ENCODE measurements at regions not wholly inside any gene's neighbourhood (a gene's known extent, or its start where the extent isn't known, plus 50 kb on each side); places are given as distances from the start of the nearest gene placed in this dataset.
A peak's percentile ranks its signal among the peaks of the same experiment; 100 is the strongest.

DNA sequence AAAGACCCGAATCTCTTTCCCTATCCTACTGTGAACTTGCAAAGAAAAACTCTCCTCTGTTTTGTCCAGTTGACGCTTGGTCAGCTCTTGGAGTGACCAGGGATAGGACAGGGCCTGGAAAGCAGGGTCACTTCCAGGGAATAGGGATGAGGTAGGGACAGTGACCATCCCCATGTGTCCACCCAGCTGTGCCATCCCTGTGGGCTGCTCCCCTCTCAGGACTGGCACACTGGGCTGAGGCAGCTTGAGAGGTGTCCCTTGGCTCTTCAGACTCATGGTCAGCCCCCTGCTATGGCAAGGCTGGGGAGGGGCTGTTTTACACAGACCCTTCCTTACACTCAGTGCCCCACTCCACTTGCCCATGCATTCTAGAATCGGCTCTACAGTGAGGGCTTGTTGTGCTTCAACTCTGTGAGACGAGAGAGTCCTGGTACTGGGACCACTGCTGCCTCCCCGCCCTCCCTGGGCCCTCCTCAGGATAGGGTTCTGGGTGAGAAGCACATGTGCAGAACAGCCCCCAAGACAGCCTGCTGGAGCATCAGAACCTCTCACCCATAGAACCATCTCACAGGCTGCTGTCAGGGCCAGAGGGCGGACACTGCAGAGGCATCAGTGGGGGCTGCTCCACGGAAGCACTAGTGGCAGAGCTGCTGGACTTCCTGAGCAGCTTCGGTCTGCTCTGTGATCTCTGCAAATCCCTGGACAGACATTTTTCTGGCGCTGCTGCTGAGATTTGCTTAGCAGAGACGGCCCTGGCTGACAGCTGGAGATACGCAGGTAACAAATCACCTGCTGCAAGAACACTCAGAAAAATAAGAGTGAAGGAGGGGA is 202.8 kb upstream of the CXCL12 start:
- Histone ChIP-seq H3K4me3 (no peak overlapping the region), H3K9ac (ENCODE audit: insufficient read depth in 1 of 2, low read length in 2 of 2) (no peak overlapping the region), H3K27me3 (ENCODE audit: control insufficient read depth in 3 of 3, insufficient read depth in 3 of 3, low read length in 2 of 3) (no peaks in the 10 kb centered on the region), H3K4me1 (ENCODE audit: control insufficient read depth in 5 of 5, insufficient read depth in 5 of 5, low read length in 5 of 5) (peaks cover 0 to 26% (median 0%) of the 10 kb centered on the region in 5 donors), H3K9me3 (ENCODE audit: control insufficient read depth in 4 of 4, insufficient read depth in 3 of 4, low read length in 3 of 4) (no peaks in the 10 kb centered on the region), H3K27ac (ENCODE audit: low read depth in 1 of 2, low read length in 1 of 2) (no peak overlapping the region), H3K36me3 (ENCODE audit: control insufficient read depth in 4 of 4, insufficient read depth in 4 of 4, low read length in 4 of 4) (no peaks in the 10 kb centered on the region)
- 64 to 82% methylated on average over 11 of the region's 11 CpGs for WGBS, 2 donors
- TF ChIP-seq, protein P1, sequence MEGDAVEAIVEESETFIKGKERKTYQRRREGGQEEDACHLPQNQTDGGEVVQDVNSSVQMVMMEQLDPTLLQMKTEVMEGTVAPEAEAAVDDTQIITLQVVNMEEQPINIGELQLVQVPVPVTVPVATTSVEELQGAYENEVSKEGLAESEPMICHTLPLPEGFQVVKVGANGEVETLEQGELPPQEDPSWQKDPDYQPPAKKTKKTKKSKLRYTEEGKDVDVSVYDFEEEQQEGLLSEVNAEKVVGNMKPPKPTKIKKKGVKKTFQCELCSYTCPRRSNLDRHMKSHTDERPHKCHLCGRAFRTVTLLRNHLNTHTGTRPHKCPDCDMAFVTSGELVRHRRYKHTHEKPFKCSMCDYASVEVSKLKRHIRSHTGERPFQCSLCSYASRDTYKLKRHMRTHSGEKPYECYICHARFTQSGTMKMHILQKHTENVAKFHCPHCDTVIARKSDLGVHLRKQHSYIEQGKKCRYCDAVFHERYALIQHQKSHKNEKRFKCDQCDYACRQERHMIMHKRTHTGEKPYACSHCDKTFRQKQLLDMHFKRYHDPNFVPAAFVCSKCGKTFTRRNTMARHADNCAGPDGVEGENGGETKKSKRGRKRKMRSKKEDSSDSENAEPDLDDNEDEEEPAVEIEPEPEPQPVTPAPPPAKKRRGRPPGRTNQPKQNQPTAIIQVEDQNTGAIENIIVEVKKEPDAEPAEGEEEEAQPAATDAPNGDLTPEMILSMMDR (IDR thresholded peaks at IDR 0.05; ENCODE audit: control extremely low read depth, extremely low read depth) = no peak
- no peak for ATAC-seq (ENCODE audit: insufficient read depth, low FRiP score)
- DNase-seq = peak in 1 of 3 donors; percentile 11

DNA sequence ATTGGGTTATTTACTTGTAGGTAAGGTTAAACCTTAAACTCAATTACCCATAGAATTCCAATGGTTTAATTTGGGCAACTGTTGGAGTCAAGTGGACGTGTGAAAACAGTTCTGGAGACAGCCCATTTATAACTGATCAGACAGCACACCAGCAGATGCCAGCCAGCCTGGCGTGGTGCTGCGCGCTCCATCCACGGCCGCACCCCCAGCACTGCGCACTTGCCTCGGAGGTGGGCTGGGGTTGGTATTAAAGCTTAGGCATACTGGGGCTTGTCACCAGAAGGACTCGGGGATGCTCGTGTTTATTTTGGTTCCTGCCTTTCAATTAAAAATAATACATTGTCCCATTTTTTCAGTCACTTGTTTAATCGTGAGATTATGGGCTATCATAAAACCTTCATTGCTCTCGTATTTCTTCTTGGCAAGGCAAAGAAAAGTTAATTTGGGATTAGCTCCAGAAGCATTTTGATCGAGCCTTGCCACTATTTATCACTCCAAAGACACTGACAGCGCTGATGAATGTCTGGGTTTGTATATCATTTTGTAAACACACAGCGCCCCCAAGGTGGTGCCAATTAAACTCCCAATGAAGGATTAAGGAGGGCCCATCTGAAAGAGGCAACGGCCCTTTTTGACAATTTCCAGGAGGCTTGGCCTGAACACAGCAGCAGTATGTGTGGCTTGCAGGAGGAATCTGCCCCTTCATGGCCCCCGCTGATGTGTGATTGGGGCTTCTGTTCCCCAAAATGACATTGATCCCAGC is 204.5 kb upstream of the CXCL12 start:
- no peaks in the 10 kb centered on the region for H3K36me3 ChIP-seq (ENCODE audit: control insufficient read depth in 4 of 4, insufficient read depth in 4 of 4, low read length in 4 of 4)
- no peak for ATAC-seq (ENCODE audit: insufficient read depth, low FRiP score)
- TF ChIP-seq, protein P1 (IDR thresholded peaks at IDR 0.05; ENCODE audit: control extremely low read depth, extremely low read depth) = no peak

DNA sequence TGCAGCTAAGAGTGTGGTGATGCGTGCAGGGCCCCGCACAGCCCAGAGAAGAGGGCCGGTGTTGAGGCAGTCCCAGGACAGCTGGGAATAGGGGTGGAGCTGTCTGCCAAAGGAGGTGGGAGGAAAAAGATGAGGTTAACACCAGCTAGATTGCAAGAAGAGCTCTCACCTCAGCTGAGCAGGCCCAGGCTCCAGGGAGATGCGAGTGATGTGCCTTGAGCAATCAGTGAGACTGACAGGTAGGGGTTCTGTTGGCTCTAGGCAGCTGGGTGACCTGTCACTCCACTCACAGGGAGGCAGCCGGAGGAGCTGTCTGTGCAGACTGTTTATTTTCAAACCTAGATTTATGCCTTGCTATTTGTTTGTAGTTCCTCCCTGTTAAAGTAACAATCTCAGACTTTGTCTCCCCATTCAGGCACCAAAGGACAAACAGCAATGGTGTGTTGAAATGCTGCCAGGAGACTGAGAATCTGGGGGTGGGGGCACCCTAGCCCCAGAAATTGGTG is 205.1 kb upstream of the CXCL12 start:
- H3K9ac ChIP-seq (ENCODE audit: insufficient read depth in 1 of 2, low read length in 2 of 2) = no peak overlapping the region
- H3K27me3 ChIP-seq (ENCODE audit: control insufficient read depth in 3 of 3, insufficient read depth in 3 of 3, low read length in 2 of 3) = no peaks in the 10 kb centered on the region
- whole genome bisulfite sequencing, 2 donors = 58 to 70% methylated on average over 5 of the region's 5 CpGs
- H3K4me1 ChIP-seq (ENCODE audit: control insufficient read depth in 5 of 5, insufficient read depth in 5 of 5, low read length in 5 of 5) = peaks cover 0 to 26% (median 0%) of the 10 kb centered on the region in 5 donors
- H3K27ac ChIP-seq (ENCODE audit: low read depth in 1 of 2, low read length in 1 of 2) = no peak overlapping the region
- H3K9me3 ChIP-seq (ENCODE audit: control insufficient read depth in 4 of 4, insufficient read depth in 3 of 4, low read length in 3 of 4) = peaks cover 0 to 3% (median 0%) of the 10 kb centered on the region in 4 donors
- no peak overlapping the region for H3K4me3 ChIP-seq
- DNase-seq (peak in 1 of 3 donors; percentile 12), ATAC-seq (ENCODE audit: insufficient read depth, low FRiP score) (no peak)
- TF ChIP-seq, protein P1 (IDR thresholded peaks at IDR 0.05; ENCODE audit: control extremely low read depth, extremely low read depth) = no peak
- no peaks in the 10 kb centered on the region for H3K36me3 ChIP-seq (ENCODE audit: control insufficient read depth in 4 of 4, insufficient read depth in 4 of 4, low read length in 4 of 4)

More for the DNA sequence above, 204.5 kb upstream of the CXCL12 start:
- peaks cover 0 to 26% (median 0%) of the 10 kb centered on the region in 5 donors for H3K4me1 ChIP-seq (ENCODE audit: control insufficient read depth in 5 of 5, insufficient read depth in 5 of 5, low read length in 5 of 5)
- WGBS, 2 donors = 67 to 73% methylated on average over 17 of the region's 17 CpGs
- H3K9me3 ChIP-seq (ENCODE audit: control insufficient read depth in 4 of 4, insufficient read depth in 3 of 4, low read length in 3 of 4) = no peaks in the 10 kb centered on the region
- H3K4me3 ChIP-seq = no peak overlapping the region
- DNase-seq = peak in 1 of 3 donors; percentile 22
- no peaks in the 10 kb centered on the region for H3K27me3 ChIP-seq (ENCODE audit: control insufficient read depth in 3 of 3, insufficient read depth in 3 of 3, low read length in 2 of 3)
- H3K9ac ChIP-seq (ENCODE audit: insufficient read depth in 1 of 2, low read length in 2 of 2) = no peak overlapping the region
- no peak overlapping the region for H3K27ac ChIP-seq (ENCODE audit: low read depth in 1 of 2, low read length in 1 of 2)
